Lower leg skin (tissue), 3 donors: ENCODE measurements at regions not wholly inside any gene's neighbourhood (a gene's known extent, or its start where the extent isn't known, plus 50 kb on each side); places are given as distances from the start of the nearest gene placed in this dataset.

Experiments used
- POLR2A ChIP-seq, 2 donors: fragments of 450-650 bp; IDR thresholded peaks; one replicate each; pipeline ENCODE4 v1.6.1; 2016 to 2017; ENCODE audit warnings: antibody characterized with exemption in 2 of 2, mild to moderate bottlenecking in 1 of 2, moderate library complexity in 1 of 2
- TF ChIP-seq, protein P1 (sequence below), 3 donors: fragments of 450-650 bp; IDR thresholded peaks; one replicate each; pipeline ENCODE4 v1.5.1; 2016; ENCODE audit warnings: antibody characterized with exemption in 3 of 3, mild to moderate bottlenecking in 3 of 3, moderate library complexity in 2 of 3

DNA sequence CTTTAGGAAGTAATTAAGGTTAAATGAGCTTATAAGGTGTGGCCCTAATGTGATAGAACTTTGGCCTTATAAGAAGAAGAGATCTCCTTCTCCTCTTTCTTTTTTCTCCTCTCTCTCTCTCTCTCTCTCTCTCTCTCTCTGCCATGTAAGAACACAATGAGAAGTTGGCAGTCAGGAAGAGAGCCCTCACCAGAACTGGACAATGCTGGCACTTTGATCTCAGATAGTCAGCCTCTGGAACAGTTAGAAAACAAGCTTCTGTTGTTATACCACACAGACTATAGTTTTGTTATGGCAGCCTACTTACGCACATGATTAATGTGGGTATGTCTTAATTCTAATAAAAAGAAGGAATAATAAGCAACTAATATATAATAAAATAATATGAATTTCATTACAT, 444.2 kb upstream of the LRRC7 start:
- TF ChIP-seq POLR2A (IDR thresholded peaks at IDR 0.05) = no peak
- TF ChIP-seq, protein P1, sequence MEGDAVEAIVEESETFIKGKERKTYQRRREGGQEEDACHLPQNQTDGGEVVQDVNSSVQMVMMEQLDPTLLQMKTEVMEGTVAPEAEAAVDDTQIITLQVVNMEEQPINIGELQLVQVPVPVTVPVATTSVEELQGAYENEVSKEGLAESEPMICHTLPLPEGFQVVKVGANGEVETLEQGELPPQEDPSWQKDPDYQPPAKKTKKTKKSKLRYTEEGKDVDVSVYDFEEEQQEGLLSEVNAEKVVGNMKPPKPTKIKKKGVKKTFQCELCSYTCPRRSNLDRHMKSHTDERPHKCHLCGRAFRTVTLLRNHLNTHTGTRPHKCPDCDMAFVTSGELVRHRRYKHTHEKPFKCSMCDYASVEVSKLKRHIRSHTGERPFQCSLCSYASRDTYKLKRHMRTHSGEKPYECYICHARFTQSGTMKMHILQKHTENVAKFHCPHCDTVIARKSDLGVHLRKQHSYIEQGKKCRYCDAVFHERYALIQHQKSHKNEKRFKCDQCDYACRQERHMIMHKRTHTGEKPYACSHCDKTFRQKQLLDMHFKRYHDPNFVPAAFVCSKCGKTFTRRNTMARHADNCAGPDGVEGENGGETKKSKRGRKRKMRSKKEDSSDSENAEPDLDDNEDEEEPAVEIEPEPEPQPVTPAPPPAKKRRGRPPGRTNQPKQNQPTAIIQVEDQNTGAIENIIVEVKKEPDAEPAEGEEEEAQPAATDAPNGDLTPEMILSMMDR (IDR thresholded peaks at IDR 0.05) = no peak
